ENCODE measurements at regions not wholly inside any gene's neighbourhood (a gene's known extent, or its start where the extent isn't known, plus 50 kb on each side); places are given as distances from the start of the nearest gene placed in this dataset.

- TF ChIP-seq CTCF (IDR thresholded peaks at IDR 0.05) (no peak), POLR2A (IDR thresholded peaks at IDR 0.05) (no peak)
Observed at GRCh38 chr13:33446821-33447725, 161.5 kb upstream of the STARD13 start.

All from uterus (tissue), 2 donors.